Large intestine (tissue), 3 donors: ENCODE measurements at regions not wholly inside any gene's neighbourhood (a gene's known extent, or its start where the extent isn't known, plus 50 kb on each side); places are given as distances from the start of the nearest gene placed in this dataset.

Experiments
- DNase-seq, 2 donors: peaks; one replicate each; pipeline versions ENCODE4 v3.0.0 to v3.0.0-alpha.2; 2013
- H3K27ac ChIP-seq: one replicate; pipeline ENCODE4 v1.5.1; 2013; ENCODE audit warnings: low read length
- H3K27me3 ChIP-seq: 2 replicates; pipeline ENCODE4 v1.6.1; 2013; ENCODE audit warnings: low read length; ENCODE audit not compliant: control insufficient read depth, insufficient read depth
- H3K36me3 ChIP-seq: 2 replicates; pipeline ENCODE4 v1.6.1; 2013; ENCODE audit warnings: low read length; ENCODE audit not compliant: control insufficient read depth, insufficient read depth
- H3K4me1 ChIP-seq: one replicate; pipeline ENCODE4 v1.6.1; 2013; ENCODE audit warnings: low read length; ENCODE audit not compliant: control insufficient read depth, insufficient read depth
- H3K4me3 ChIP-seq: one replicate; pipeline ENCODE4 v1.5.1; 2013; ENCODE audit warnings: low read length
- H3K9me3 ChIP-seq: one replicate; pipeline ENCODE4 v1.6.1; 2013; ENCODE audit warnings: mild to moderate bottlenecking, low read depth, low read length, moderate library complexity; ENCODE audit not compliant: control insufficient read depth
- WGBS: methylation state at CpG from one replicate; pipeline ENCODE4 v1.1.5; 2013; ENCODE audit warnings: low lambda C conversion rate; ENCODE audit not compliant: insufficient coverage; 5-methylcytosine and 5-hydroxymethylcytosine counted together

GRCh38 chr6:33857932-33858475 lies 54.2 kb upstream of the MLN start:
- no peaks in the 10 kb centered on the region for H3K36me3 ChIP-seq
- WGBS = 100% methylated on average over 1 of the region's 7 CpGs
- no peak for DNase-seq
- H3K27ac ChIP-seq = no peak overlapping the region
- H3K4me1 ChIP-seq = peaks cover 23% of the 10 kb centered on the region
- no peaks in the 10 kb centered on the region for H3K27me3 ChIP-seq
- H3K9me3 ChIP-seq = no peaks in the 10 kb centered on the region
- no peak overlapping the region for H3K4me3 ChIP-seq

DNA sequence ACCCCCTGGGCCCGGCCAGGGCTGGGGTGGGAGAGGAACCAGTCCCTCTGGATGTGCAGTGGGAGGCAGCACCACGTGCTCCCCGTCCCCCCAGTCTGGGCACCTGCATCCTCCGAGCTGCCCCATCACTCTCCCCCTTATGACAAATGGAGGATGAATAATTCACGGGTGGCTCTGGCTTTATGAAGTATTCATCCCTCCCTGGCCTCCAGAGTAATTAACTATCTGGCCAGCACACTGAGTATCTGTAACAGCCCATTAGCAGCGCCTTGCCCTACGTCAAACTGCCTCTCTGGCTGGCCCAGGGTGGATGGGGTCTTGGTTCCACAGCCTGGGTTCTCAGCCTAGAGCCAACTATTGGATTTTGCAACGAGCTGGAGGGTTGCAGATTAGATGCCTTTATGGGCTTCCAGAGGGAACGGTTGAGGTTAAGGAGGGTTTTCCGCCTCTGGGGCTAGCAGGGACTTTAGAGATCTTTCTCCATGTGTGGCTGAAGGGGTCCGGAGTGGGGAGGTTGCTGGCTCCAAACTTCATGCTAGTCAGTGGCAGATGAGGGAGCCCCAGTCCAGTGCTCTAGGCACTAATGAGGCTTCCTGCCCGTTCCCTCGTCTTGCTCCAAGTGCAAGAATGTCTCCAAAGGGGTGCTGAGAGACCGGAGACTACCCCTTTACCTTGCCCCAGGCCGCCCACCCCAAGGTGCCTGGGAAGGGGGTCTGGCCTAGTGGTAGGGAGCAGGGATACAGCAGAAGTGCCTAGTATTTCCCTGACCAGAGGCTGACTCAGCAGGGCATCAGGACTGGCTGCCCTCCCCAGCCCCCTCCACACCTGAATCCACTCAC lies 53.5 kb upstream of the MLN start:
- Histone ChIP-seq H3K36me3 (no peaks in the 10 kb centered on the region), H3K9me3 (no peaks in the 10 kb centered on the region), H3K4me3 (no peak overlapping the region), H3K27ac (no peak overlapping the region), H3K27me3 (no peaks in the 10 kb centered on the region), H3K4me1 (peaks cover 23% of the 10 kb centered on the region)
- WGBS = no CpG with 5 or more reads among the region's 15 CpGs
- DNase-seq = no peak

- peaks cover 23% of the 10 kb centered on the region for H3K4me1 ChIP-seq
- H3K27ac ChIP-seq = no peak overlapping the region
- DNase-seq = no peak
- no CpG with 5 or more reads among the region's 5 CpGs for WGBS
- no peaks in the 10 kb centered on the region for H3K27me3 ChIP-seq
- H3K9me3 ChIP-seq = no peaks in the 10 kb centered on the region
- H3K36me3 ChIP-seq = no peaks in the 10 kb centered on the region
- H3K4me3 ChIP-seq = no peak overlapping the region
These were observed 52.9 kb upstream of the MLN start for GRCh38 chr6:33856655-33857054.

GRCh38 chr6:33856031-33856590 lies 52.3 kb upstream of the MLN start:
- Histone ChIP-seq H3K27ac (peak overlapping the region; percentile 54), H3K36me3 (no peaks in the 10 kb centered on the region), H3K9me3 (no peaks in the 10 kb centered on the region), H3K27me3 (no peaks in the 10 kb centered on the region), H3K4me1 (peaks cover 23% of the 10 kb centered on the region), H3K4me3 (no peak overlapping the region)
- peak; percentile 82 to 89 for DNase-seq
- no CpG with 5 or more reads among the region's 6 CpGs for WGBS

DNA sequence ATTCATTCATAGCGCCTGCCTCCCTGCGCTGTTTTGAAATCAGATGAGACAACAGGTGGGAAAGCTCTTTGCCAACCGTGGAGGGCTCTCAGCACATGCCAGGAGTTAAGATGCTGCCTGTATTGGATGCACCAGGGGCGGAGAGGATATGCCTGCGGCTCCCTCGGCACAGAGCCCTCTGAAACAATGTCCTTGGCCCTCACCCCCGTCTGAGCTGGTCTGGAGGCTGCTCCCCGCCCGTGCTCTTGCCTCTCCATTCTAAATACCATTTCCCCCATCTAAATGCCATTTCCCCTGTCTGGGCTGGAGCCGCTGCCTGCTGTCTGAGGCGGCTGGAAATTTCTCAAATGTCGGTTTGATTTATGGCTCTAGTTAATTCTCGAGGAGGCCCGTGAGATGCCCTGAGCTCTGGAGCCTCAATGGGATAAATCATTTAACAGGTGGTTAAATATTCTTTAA lies 50.8 kb upstream of the MLN start:
- Histone ChIP-seq H3K27ac (no peak overlapping the region), H3K4me1 (peaks cover 23% of the 10 kb centered on the region), H3K9me3 (no peaks in the 10 kb centered on the region), H3K36me3 (no peaks in the 10 kb centered on the region), H3K27me3 (no peaks in the 10 kb centered on the region), H3K4me3 (no peak overlapping the region)
- DNase-seq = peak in 1 of 2 donors; percentile 52
- no CpG with 5 or more reads among the region's 14 CpGs for WGBS

DNA sequence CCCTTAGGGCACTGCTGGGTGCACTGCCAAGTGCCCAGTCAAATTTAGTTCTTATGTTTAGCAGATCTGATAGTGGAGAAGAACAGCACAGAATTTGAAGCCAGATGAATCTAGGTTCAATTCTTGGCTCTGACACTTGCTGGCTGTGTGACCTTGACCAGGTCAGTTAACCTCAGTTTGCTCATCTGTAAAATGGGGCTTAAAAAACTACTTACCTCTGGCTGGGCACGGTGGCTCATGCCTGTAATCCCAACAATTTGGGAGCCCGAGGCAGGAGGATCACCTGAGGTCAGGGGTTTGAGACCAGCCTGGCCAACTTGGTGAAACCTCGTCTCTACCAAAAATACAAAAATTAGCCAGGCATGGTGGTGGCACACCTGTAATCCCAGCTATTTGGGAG lies 49.9 kb upstream of the MLN start:
- no peaks in the 10 kb centered on the region for H3K36me3 ChIP-seq
- no peaks in the 10 kb centered on the region for H3K9me3 ChIP-seq
- no peak overlapping the region for H3K4me3 ChIP-seq
- no peak overlapping the region for H3K27ac ChIP-seq
- H3K27me3 ChIP-seq = no peaks in the 10 kb centered on the region
- peaks cover 23% of the 10 kb centered on the region for H3K4me1 ChIP-seq
- WGBS = no CpG with 5 or more reads among the region's 3 CpGs
- DNase-seq = no peak
